ENCODE measurements at regions not wholly inside any gene's neighbourhood (a gene's known extent, or its start where the extent isn't known, plus 50 kb on each side); places are given as distances from the start of the nearest gene placed in this dataset.
"Not testable (repeated sequence)": the region's sequence is repeated elsewhere in the genome, so short reads cannot be mapped to it uniquely, and the experiment has no call there.

- TF ChIP-seq CTCF, POLR2A, POLR2AphosphoS5 (IDR thresholded peaks at IDR 0.05): not testable (repeated sequence)
These were observed 166.4 kb downstream of the SHCBP1 start for GRCh38 chr16:46454801-46455200.
